AG09309 (cell line): ENCODE measurements at regions not wholly inside any gene's neighbourhood (a gene's known extent, or its start where the extent isn't known, plus 50 kb on each side); places are given as distances from the start of the nearest gene placed in this dataset.

Experiments used
- DNase-seq: peaks from one replicate; pipeline ENCODE4 v3.0.0-alpha.2; 2010; ENCODE audit warnings: low read depth
- H3K4me3 ChIP-seq: 2 replicates; pipeline ENCODE4 v1.5.1; 2011; ENCODE audit warnings: mild to moderate bottlenecking, low read depth, low read length, moderate library complexity; ENCODE audit not compliant: control insufficient read depth
- TF ChIP-seq, protein P1 (sequence below): IDR thresholded peaks from 2 replicates; pipeline ENCODE4 v1.5.1; 2011; ENCODE audit warnings: mild to moderate bottlenecking, low read depth, low read length, inconsistent platforms; ENCODE audit not compliant: insufficient read depth, control insufficient read depth; ENCODE audit errors: missing control alignments

- TF ChIP-seq, protein P1, sequence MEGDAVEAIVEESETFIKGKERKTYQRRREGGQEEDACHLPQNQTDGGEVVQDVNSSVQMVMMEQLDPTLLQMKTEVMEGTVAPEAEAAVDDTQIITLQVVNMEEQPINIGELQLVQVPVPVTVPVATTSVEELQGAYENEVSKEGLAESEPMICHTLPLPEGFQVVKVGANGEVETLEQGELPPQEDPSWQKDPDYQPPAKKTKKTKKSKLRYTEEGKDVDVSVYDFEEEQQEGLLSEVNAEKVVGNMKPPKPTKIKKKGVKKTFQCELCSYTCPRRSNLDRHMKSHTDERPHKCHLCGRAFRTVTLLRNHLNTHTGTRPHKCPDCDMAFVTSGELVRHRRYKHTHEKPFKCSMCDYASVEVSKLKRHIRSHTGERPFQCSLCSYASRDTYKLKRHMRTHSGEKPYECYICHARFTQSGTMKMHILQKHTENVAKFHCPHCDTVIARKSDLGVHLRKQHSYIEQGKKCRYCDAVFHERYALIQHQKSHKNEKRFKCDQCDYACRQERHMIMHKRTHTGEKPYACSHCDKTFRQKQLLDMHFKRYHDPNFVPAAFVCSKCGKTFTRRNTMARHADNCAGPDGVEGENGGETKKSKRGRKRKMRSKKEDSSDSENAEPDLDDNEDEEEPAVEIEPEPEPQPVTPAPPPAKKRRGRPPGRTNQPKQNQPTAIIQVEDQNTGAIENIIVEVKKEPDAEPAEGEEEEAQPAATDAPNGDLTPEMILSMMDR: no peak
- H3K4me3 ChIP-seq: no peak overlapping the region
- DNase-seq: no peak
These were observed 1050.5 kb downstream of the BCL11A start for GRCh38 chr2:59502981-59503380.

- no peak for DNase-seq
- no peak overlapping the region for H3K4me3 ChIP-seq
- TF ChIP-seq, protein P1: no peak
These were observed 1062.5 kb downstream of the BCL11A start for GRCh38 chr2:59490994-59491393.

DNA sequence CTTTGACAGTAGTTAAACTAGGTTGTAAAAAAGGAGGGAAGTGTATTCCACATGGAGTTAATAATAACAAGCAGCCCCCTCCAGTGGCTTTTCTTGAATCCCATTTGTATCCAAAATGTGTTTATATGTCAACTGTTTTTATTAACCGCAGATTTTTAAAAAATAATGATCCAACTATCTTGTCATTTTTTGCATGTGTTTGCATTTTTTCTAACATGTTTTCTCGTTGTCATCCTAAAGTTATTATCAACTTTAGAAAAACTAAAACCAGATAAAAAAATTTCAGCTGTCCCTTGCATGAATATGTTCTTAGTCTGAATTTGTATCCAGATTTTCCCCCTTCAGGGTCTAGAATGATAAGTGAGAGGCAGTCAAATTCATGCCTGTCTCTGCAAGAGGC, 1063.3 kb downstream of the BCL11A start:
- DNase-seq: no peak
- TF ChIP-seq, protein P1: no peak

DNA sequence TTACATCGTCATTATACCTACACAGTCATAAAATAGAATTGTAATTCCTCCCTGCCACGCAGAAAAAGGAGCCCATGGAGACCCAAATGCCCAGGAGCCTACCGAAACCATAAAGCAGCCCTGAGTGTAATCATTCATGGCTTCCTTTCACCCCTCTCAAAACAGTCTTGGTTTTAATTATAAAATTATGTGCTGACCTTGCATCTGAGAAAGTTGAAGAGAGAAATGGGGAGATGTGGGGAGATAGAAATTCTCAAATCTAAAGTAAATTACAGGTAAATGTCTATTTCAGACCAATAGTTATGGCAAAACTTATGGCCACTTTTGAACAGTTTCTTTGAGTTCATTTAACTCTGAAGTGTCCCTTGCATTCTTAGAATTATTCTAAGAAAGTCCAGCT, 1068.8 kb downstream of the BCL11A start:
- TF ChIP-seq, protein P1: no peak
- no peak overlapping the region for H3K4me3 ChIP-seq
- no peak for DNase-seq

More for the DNA sequence above, 1063.3 kb downstream of the BCL11A start:
- no peak overlapping the region for H3K4me3 ChIP-seq

DNA sequence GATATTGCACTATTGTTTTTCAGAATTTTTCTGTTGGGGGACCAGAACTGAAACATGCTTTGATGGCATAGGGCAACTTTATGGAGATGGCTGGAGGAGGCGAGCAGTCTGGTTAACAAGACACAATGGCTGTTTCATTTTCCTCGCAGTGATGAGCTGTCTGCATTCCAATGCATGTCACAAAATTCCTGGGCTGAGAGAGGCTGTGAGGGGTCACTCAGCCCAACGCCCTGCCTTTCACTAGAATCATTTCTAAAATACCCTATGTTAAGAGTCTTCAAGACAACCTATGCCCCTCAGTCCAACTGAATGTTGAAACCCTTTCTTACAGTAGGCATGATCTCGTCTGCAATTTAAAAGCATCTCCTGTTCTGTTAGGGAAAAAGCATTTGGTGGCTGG, 1090.0 kb downstream of the BCL11A start:
- TF ChIP-seq, protein P1: no peak
- no peak overlapping the region for H3K4me3 ChIP-seq
- DNase-seq: no peak

DNA sequence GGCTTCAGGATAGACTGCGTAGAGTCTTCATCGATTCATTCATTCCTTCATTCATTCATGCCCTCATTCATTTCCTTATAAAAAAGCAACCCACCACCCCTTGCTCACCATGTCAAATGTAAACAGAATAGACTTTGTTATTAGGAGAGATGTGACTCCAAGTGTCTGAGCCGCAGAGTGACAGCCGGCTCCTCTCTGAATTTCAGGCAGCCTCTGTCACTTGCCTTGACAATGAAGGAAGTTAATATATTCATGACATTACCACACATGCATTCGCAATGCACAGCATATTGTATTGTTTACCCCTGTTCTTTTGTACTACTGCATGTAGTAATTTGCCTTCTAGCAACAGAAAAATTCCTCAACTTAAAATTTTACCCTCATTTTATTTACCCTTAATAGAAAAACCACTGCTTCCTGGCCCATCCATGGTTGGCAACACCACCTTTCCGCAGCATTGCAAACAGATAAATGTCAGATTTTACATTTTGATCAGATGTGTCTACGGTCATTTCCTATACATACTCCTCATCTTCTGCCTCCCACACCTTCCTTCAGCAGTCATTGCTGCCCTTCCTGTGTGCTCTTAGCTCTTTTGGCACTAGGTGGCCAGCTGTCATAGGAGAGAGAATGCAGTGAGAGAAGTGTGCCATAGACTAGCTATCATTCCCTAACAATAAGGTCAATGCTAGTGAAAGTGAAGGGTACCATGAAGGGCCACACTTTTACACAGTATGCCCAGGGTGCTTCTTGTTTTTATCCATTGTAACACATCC, 1090.8 kb downstream of the BCL11A start:
- DNase-seq: no peak
- no peak overlapping the region for H3K4me3 ChIP-seq
- TF ChIP-seq, protein P1: no peak

- no peak overlapping the region for H3K4me3 ChIP-seq
- TF ChIP-seq, protein P1: no peak
- DNase-seq: no peak
These were observed 1092.3 kb downstream of the BCL11A start for GRCh38 chr2:59461127-59461526.
